Aorta (tissue), 5 donors: ENCODE measurements at regions not wholly inside any gene's neighbourhood (a gene's known extent, or its start where the extent isn't known, plus 50 kb on each side); places are given as distances from the start of the nearest gene placed in this dataset.
"Not testable (repeated sequence)": the region's sequence is repeated elsewhere in the genome, so short reads cannot be mapped to it uniquely, and the experiment has no call there.

ENCODE experiments used
- ATAC-seq: fragments of 200-7000 bp; cut with Tn5 transposase; one replicate; pipeline ENCODE4 v1.9.1; 2022; ENCODE audit warnings: moderate library complexity; ENCODE audit not compliant: low FRiP score
- DNase-seq, 2 donors: peaks; one replicate each; pipeline ENCODE4 v3.0.0-alpha.2; 2020
- H3K27ac ChIP-seq, 2 donors: one replicate each; pipeline ENCODE4 v1.5.1; 2013; ENCODE audit warnings: low read length in 2 of 2, mild to moderate bottlenecking in 2 of 2, moderate library complexity in 2 of 2, control low read depth in 1 of 2, inconsistent platforms in 1 of 2, low read depth in 1 of 2
- H3K27me3 ChIP-seq, 2 donors: one replicate each; pipeline ENCODE4 v1.6.1; 2013; ENCODE audit warnings: control low read depth in 1 of 2, low read length in 1 of 2, mild to moderate bottlenecking in 1 of 2, moderate library complexity in 1 of 2; ENCODE audit not compliant: insufficient read depth in 2 of 2, control insufficient read depth in 1 of 2
- H3K36me3 ChIP-seq, 2 donors: one replicate each; pipeline ENCODE4 v1.6.1; 2013; ENCODE audit warnings: control low read depth in 1 of 2, low read length in 1 of 2, mild to moderate bottlenecking in 1 of 2; ENCODE audit not compliant: insufficient read depth in 2 of 2, control insufficient read depth in 1 of 2
- H3K4me1 ChIP-seq, 2 donors: one replicate each; pipeline ENCODE4 v1.6.1; 2013; ENCODE audit warnings: low read length in 2 of 2, control low read depth in 1 of 2, mild to moderate bottlenecking in 1 of 2, moderate library complexity in 1 of 2; ENCODE audit not compliant: insufficient read depth in 2 of 2, control insufficient read depth in 1 of 2
- H3K4me3 ChIP-seq, 2 donors: one replicate each; pipeline ENCODE4 v1.5.1; 2013; ENCODE audit warnings: low read length in 2 of 2, control low read depth in 1 of 2, mild to moderate bottlenecking in 1 of 2
- H3K9me3 ChIP-seq: one replicate; pipeline ENCODE4 v1.6.1; 2013; ENCODE audit warnings: mild to moderate bottlenecking, low read length; ENCODE audit not compliant: control insufficient read depth
- WGBS, 2 donors: extraction: QIAGEN DNeasy Blood & Tissue Kit; methylation state at CpG; one replicate each; pipeline ENCODE4 v1.1.7; 2013; 5-methylcytosine and 5-hydroxymethylcytosine counted together
- intact Hi-C, 2 donors: fragments of 100-400 bp; cut with DNase I; formaldehyde crosslinking; loops; one replicate each; pipeline versions ENCODE4 v1.14.2 to v1.15.0; 2022
- donor health status: healthy with polysubstance abuse.
- donor health status: Bipolar disorder and iron deficiency.
- donor health status: DM: no; HTN: no; CAD: no.
- donor health status: DM: no; HTN: no; CAD: no.
- donor health status: DM: yes; HTN: yes; CAD: no.

- no peaks in the 10 kb centered on the region for H3K9me3 ChIP-seq
- DNase-seq = peak in 1 of 2 donors; percentile 32
- intact Hi-C loops = no loop called here
- no peak overlapping the region for H3K27ac ChIP-seq
- 86 to 88% methylated on average over 14 to 15 of the region's 15 CpGs for WGBS, 2 donors
- no peaks in the 10 kb centered on the region for H3K27me3 ChIP-seq
- no peaks in the 10 kb centered on the region for H3K4me1 ChIP-seq
- H3K36me3 ChIP-seq = no peaks in the 10 kb centered on the region
- ATAC-seq = no peak
- H3K4me3 ChIP-seq = no peak overlapping the region
Measured at GRCh38 chr2:128600581-128601297, 282.1 kb upstream of the HS6ST1 start.

- DNase-seq (peak in 1 of 2 donors; percentile 66), ATAC-seq (no peak)
- Histone ChIP-seq H3K4me1 (no peaks in the 10 kb centered on the region), H3K4me3 (no peak overlapping the region), H3K36me3 (no peaks in the 10 kb centered on the region), H3K27me3 (no peaks in the 10 kb centered on the region), H3K9me3 (no peaks in the 10 kb centered on the region), H3K27ac (no peak overlapping the region)
- 92 to 97% methylated on average over 16 of the region's 16 CpGs for WGBS, 2 donors
- intact Hi-C loops = no loop called here
Measured at GRCh38 chr2:128601298-128602037, 282.8 kb upstream of the HS6ST1 start.

- WGBS, 2 donors = 93 to 94% methylated on average over 11 of the region's 11 CpGs
- ATAC-seq (no peak), DNase-seq (peak in 1 of 2 donors; percentile 37)
- Histone ChIP-seq H3K4me1 (no peaks in the 10 kb centered on the region), H3K9me3 (no peaks in the 10 kb centered on the region), H3K36me3 (no peaks in the 10 kb centered on the region), H3K27ac (no peak overlapping the region), H3K27me3 (no peaks in the 10 kb centered on the region), H3K4me3 (no peak overlapping the region)
- intact Hi-C loops = no loop called here
Measured at GRCh38 chr2:128602038-128602698, 283.5 kb upstream of the HS6ST1 start.

GRCh38 chr2:128602699-128603101 lies 284.0 kb upstream of the HS6ST1 start:
- Histone ChIP-seq H3K9me3 (no peaks in the 10 kb centered on the region), H3K4me1 (no peaks in the 10 kb centered on the region), H3K4me3 (no peak overlapping the region), H3K27me3 (no peaks in the 10 kb centered on the region), H3K36me3 (no peaks in the 10 kb centered on the region), H3K27ac (no peak overlapping the region)
- whole genome bisulfite sequencing, 2 donors = 92 to 95% methylated on average over 14 of the region's 14 CpGs
- no peak for ATAC-seq
- DNase-seq = peak in 1 of 2 donors; percentile 65
- intact Hi-C loops = no loop called here

- Histone ChIP-seq H3K27ac (no peak overlapping the region), H3K9me3 (no peaks in the 10 kb centered on the region), H3K4me1 (no peaks in the 10 kb centered on the region), H3K27me3 (no peaks in the 10 kb centered on the region), H3K36me3 (no peaks in the 10 kb centered on the region), H3K4me3 (no peak overlapping the region)
- 90 to 97% methylated on average over 14 of the region's 14 CpGs for WGBS, 2 donors
- DNase-seq = peak in 1 of 2 donors; percentile 67
- ATAC-seq = no peak
- intact Hi-C loops = no loop called here
Measured at GRCh38 chr2:128603411-128603924, 284.8 kb upstream of the HS6ST1 start.

GRCh38 chr2:128604045-128604444 lies 285.4 kb upstream of the HS6ST1 start:
- WGBS, 2 donors = 93 to 95% methylated on average over 2 of the region's 2 CpGs
- H3K27ac ChIP-seq = no peak overlapping the region
- H3K27me3 ChIP-seq = no peaks in the 10 kb centered on the region
- no peaks in the 10 kb centered on the region for H3K9me3 ChIP-seq
- no peaks in the 10 kb centered on the region for H3K36me3 ChIP-seq
- no peak overlapping the region for H3K4me3 ChIP-seq
- DNase-seq (peak in 1 of 2 donors; percentile 59), ATAC-seq (no peak)
- intact Hi-C loops = no loop called here
- H3K4me1 ChIP-seq = no peaks in the 10 kb centered on the region

- ATAC-seq, intact Hi-C loops: not testable (repeated sequence)
Measured at GRCh38 chr2:128604581-128604980, 285.9 kb upstream of the HS6ST1 start.

GRCh38 chr2:128605421-128605820 lies 286.8 kb upstream of the HS6ST1 start:
- Histone ChIP-seq H3K9me3 (no peaks in the 10 kb centered on the region), H3K27ac (no peak overlapping the region), H3K4me1 (no peaks in the 10 kb centered on the region), H3K36me3 (no peaks in the 10 kb centered on the region), H3K4me3 (no peak overlapping the region), H3K27me3 (no peaks in the 10 kb centered on the region)
- intact Hi-C loops = no loop called here
- 97 to 98% methylated on average over 7 of the region's 7 CpGs for WGBS, 2 donors
- no peak for ATAC-seq
- peak; percentile 22 to 59 for DNase-seq

More at GRCh38 chr2:128604581-128604980, 285.9 kb upstream of the HS6ST1 start:
- DNase-seq = peak in 1 of 2 donors; percentile 8
- H3K27me3 ChIP-seq, H3K36me3 ChIP-seq, H3K27ac ChIP-seq, H3K4me3 ChIP-seq, H3K4me1 ChIP-seq, H3K9me3 ChIP-seq: not testable (repeated sequence)
- 93 to 98% methylated on average over 12 of the region's 12 CpGs for WGBS, 2 donors
